Loucy (cell line): ENCODE measurements at regions not wholly inside any gene's neighbourhood (a gene's known extent, or its start where the extent isn't known, plus 50 kb on each side); places are given as distances from the start of the nearest gene placed in this dataset.
"Not testable (repeated sequence)": the region's sequence is repeated elsewhere in the genome, so short reads cannot be mapped to it uniquely, and the experiment has no call there.

Experiments used
- CTCF ChIP-seq: fragments of 200-600 bp; sonication (generic); conservative IDR thresholded peaks from 2 replicates; pipeline ENCODE4 v1.5.1; 2014; ENCODE audit warnings: mild to moderate bottlenecking, antibody characterized with exemption, low read length
- EZH2phosphoT487 ChIP-seq: fragments of 200-600 bp; IDR thresholded peaks from 2 replicates; pipeline ENCODE4 v1.6.1; 2018; ENCODE audit warnings: antibody characterized with exemption, mild to moderate bottlenecking, moderate library complexity, borderline replicate concordance

DNA sequence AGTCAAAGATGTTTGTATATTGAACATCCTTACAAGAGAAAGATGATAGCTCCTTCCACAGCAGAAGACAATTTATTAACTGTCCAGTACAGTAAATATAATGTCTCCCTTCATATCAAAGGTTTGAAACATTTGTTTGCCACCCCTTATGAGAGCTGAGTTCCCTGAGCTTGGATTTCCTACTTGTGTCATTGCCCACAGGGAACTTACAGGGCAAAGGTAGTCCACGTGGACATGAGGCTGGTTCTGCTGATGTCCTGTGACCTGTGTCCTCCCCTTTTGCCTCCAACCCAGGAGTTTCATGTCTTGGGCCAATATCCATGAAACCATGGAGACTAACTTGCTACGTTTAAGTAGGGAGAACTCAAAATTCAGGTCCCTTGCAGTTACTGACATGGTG, 66.4 kb upstream of the SRRM3 start:
- TF ChIP-seq CTCF, EZH2phosphoT487: not testable (repeated sequence)
